Fibroblast of gingiva (primary cell): ENCODE measurements at regions not wholly inside any gene's neighbourhood (a gene's known extent, or its start where the extent isn't known, plus 50 kb on each side); places are given as distances from the start of the nearest gene placed in this dataset.
"Not testable (repeated sequence)": the region's sequence is repeated elsewhere in the genome, so short reads cannot be mapped to it uniquely, and the experiment has no call there.

ENCODE experiments used
- DNase-seq: peaks from one replicate; pipeline ENCODE4 v3.0.0-alpha.2; 2011; ENCODE audit warnings: low read depth

- no peak for DNase-seq
Observed at GRCh38 chrX:117680286-117680685, 436.3 kb downstream of the KLHL13 start.

GRCh38 chrX:117653396-117653795, 463.2 kb downstream of the KLHL13 start:
- no peak for DNase-seq

- DNase-seq = no peak
Observed at GRCh38 chrX:117645639-117646038, 471.0 kb downstream of the KLHL13 start.

GRCh38 chrX:117641913-117642656, 474.5 kb downstream of the KLHL13 start:
- DNase-seq = no peak

GRCh38 chrX:117636826-117637225, 479.8 kb downstream of the KLHL13 start:
- DNase-seq = no peak

GRCh38 chrX:117633277-117633676, 483.3 kb downstream of the KLHL13 start:
- no peak for DNase-seq

GRCh38 chrX:117628381-117628780, 488.2 kb downstream of the KLHL13 start:
- DNase-seq = no peak

- no peak for DNase-seq
Observed at GRCh38 chrX:117610806-117611205, 505.8 kb downstream of the KLHL13 start.

GRCh38 chrX:117610049-117610448, 506.6 kb downstream of the KLHL13 start:
- no peak for DNase-seq

GRCh38 chrX:117607561-117607960, 509.0 kb downstream of the KLHL13 start:
- no peak for DNase-seq

GRCh38 chrX:117606101-117606500, 510.5 kb downstream of the KLHL13 start:
- not testable (repeated sequence) for DNase-seq

- DNase-seq = no peak
Observed at GRCh38 chrX:117570160-117570559, 546.5 kb downstream of the KLHL13 start.

GRCh38 chrX:117568238-117568637, 548.4 kb downstream of the KLHL13 start:
- DNase-seq = no peak

GRCh38 chrX:117543885-117544284, 572.7 kb downstream of the KLHL13 start:
- DNase-seq = no peak

GRCh38 chrX:117539090-117539418, 577.6 kb downstream of the KLHL13 start:
- DNase-seq = no peak

- no peak for DNase-seq
Observed at GRCh38 chrX:117538178-117539089, 578.2 kb downstream of the KLHL13 start.

- DNase-seq = no peak
Observed at GRCh38 chrX:117532339-117532738, 584.3 kb downstream of the KLHL13 start.

- no peak for DNase-seq
Observed at GRCh38 chrX:117522725-117523700, 593.6 kb downstream of the KLHL13 start.

GRCh38 chrX:117517994-117518393, 598.6 kb downstream of the KLHL13 start:
- no peak for DNase-seq

GRCh38 chrX:117511379-117511778, 605.2 kb downstream of the KLHL13 start:
- no peak for DNase-seq

- DNase-seq = no peak
Observed at GRCh38 chrX:117510453-117510852, 606.2 kb downstream of the KLHL13 start.

GRCh38 chrX:117508021-117508420, 608.6 kb downstream of the KLHL13 start:
- DNase-seq = no peak
